SU-DHL-6 (cell line): ENCODE measurements at regions not wholly inside any gene's neighbourhood (a gene's known extent, or its start where the extent isn't known, plus 50 kb on each side); places are given as distances from the start of the nearest gene placed in this dataset.

Source experiments
- CTCF ChIP-seq: fragments of 200-600 bp; sonication (generic); IDR thresholded peaks from one replicate; pipeline ENCODE4 v1.5.1; 2017; ENCODE audit warnings: antibody characterized with exemption, mild to moderate bottlenecking, low read length, moderate library complexity; ENCODE audit not compliant: insufficient read depth, poor library complexity, severe bottlenecking
- EZH2phosphoT487 ChIP-seq: fragments of 200-600 bp; sonication (generic), shearing (Covaris generic); conservative IDR thresholded peaks from 2 replicates; pipeline ENCODE4 v1.6.1; 2018; ENCODE audit warnings: mild to moderate bottlenecking, antibody characterized with exemption, low read length, moderate library complexity, mixed read lengths

- TF ChIP-seq CTCF (no peak), EZH2phosphoT487 (no peak)
Observed at GRCh38 chr21:18741954-18742353, 338.4 kb upstream of the TMPRSS15 start.
